ENCODE measurements at regions not wholly inside any gene's neighbourhood (a gene's known extent, or its start where the extent isn't known, plus 50 kb on each side); places are given as distances from the start of the nearest gene placed in this dataset.

DNA sequence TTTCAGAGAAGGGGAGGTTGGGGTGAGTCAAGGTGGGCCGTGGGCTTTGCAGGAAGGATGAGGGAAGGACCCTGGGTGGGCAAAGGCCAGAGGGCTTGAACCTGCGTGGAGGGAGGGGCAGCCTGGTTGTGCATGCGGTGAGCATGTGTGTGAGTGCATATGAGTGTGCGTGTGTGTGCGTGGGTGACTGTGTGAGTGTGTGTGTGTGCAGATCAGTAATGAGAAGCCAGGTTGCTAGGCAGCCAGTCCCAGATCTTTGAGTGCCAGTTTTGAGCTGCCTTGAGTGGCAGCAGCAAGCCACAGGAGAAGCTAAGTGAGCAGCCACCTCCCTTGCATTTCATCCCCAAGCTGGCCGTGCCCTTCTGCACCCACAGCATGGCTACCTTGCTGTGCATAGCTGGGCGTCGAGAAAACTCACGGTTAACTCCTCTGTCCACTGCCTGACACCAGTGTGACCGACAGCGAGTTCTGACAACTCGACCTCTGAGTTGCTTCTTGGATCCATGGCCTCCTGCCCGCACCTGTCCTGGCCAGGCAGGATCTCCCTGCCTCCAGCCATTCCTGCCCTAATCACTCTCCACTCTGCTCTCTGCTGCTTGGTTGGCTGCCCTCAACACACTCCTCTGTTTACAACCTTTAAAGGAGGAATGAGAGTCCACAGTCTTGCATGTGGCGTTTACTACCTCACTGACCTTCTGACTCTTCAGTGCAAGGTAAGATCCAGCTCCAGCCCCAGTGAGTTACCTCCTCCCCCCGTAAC is 775.4 kb downstream of the TYW1 start:
- ChIA-PET CTCF (no interaction called here), POLR2A (no interaction called here)
- DNase-seq (no peak), ATAC-seq (replicated peaks in 1 of 4) (no peak)
- no peak overlapping the region for H3K27ac ChIP-seq (ENCODE audit: low read length)
- H3K4me1 ChIP-seq (ENCODE audit: control insufficient read depth in 1 of 2, extremely low read depth in 1 of 2, insufficient read depth in 2 of 2, low read length in 2 of 2): no peaks in the 10 kb centered on the region
- H3K4me3 ChIP-seq (ENCODE audit: control insufficient read depth in 1 of 2, extremely low read depth in 1 of 2, low read length in 1 of 2): no peak overlapping the region
- no peaks in the 10 kb centered on the region for H3K36me3 ChIP-seq (ENCODE audit: control insufficient read depth in 2 of 2, extremely low read depth in 1 of 2, insufficient read depth in 1 of 2, low read length in 1 of 2)
- Mint-ChIP-seq H3K27me3 (no peaks in the 10 kb centered on the region), H3K27ac (no peak overlapping the region), H3K4me1 (no peaks in the 10 kb centered on the region), H3K9me3 (peaks cover 7 to 20% (median 13%) of the 10 kb centered on the region in 3 donors), H3K4me3 (no peak overlapping the region), H3K36me3 (no peaks in the 10 kb centered on the region)
- no peaks in the 10 kb centered on the region for H3K27me3 ChIP-seq (replicated peaks in 1 of 2; ENCODE audit: control insufficient read depth in 2 of 2, extremely low read depth in 1 of 2, insufficient read depth in 2 of 2, low read length in 1 of 2)
- H3K9me3 ChIP-seq: no peaks in the 10 kb centered on the region
- 81% methylated on average over 15 of the region's 15 CpGs for WGBS (ENCODE audit: insufficient coverage)

DNA sequence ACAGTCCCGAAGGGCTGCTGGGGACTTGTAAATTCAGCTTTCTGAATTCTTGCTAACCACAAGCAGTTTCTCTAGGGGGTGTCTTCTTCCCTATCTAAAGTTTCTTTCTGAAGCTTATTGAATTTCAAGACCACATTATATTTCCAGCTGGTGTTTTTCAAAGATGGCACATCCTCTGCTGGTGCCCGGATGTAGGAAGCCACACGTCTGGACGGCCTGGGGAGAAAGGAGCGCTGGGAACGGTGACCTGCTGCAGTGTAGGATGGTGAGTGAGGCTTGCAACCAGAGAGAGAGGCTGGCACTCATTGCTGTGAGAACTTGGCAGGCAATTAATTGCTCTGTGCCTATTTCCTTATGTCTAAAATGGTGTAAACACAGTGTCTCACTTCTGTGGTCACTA is 776.4 kb downstream of the TYW1 start:
- 72% methylated on average over 2 of the region's 6 CpGs for WGBS (ENCODE audit: insufficient coverage)
- H3K9me3 ChIP-seq: no peaks in the 10 kb centered on the region
- H3K27ac Mint-ChIP-seq: no peak overlapping the region
- no peak for ATAC-seq (replicated peaks in 1 of 4)
- peaks cover 2 to 20% (median 13%) of the 10 kb centered on the region in 3 donors for H3K9me3 Mint-ChIP-seq
- H3K4me1 Mint-ChIP-seq: no peaks in the 10 kb centered on the region
- H3K27ac ChIP-seq (ENCODE audit: low read length): no peak overlapping the region
- H3K36me3 Mint-ChIP-seq: no peaks in the 10 kb centered on the region
- no peak overlapping the region for H3K4me3 ChIP-seq (ENCODE audit: control insufficient read depth in 1 of 2, extremely low read depth in 1 of 2, low read length in 1 of 2)
- no peaks in the 10 kb centered on the region for H3K36me3 ChIP-seq (ENCODE audit: control insufficient read depth in 2 of 2, extremely low read depth in 1 of 2, insufficient read depth in 1 of 2, low read length in 1 of 2)
- no peaks in the 10 kb centered on the region for H3K4me1 ChIP-seq (ENCODE audit: control insufficient read depth in 1 of 2, extremely low read depth in 1 of 2, insufficient read depth in 2 of 2, low read length in 2 of 2)
- H3K27me3 ChIP-seq (replicated peaks in 1 of 2; ENCODE audit: control insufficient read depth in 2 of 2, extremely low read depth in 1 of 2, insufficient read depth in 2 of 2, low read length in 1 of 2): no peaks in the 10 kb centered on the region
- H3K4me3 Mint-ChIP-seq: no peak overlapping the region
- no peaks in the 10 kb centered on the region for H3K27me3 Mint-ChIP-seq
- ChIA-PET CTCF (interaction anchor here in 1 of 2 donors (0.6 kb wide), 1 partner anchor 12 kb away, joined by 6 read pairs; no protein-coding TSS in a partner anchor), POLR2A (no interaction called here)
- DNase-seq: no peak

DNA sequence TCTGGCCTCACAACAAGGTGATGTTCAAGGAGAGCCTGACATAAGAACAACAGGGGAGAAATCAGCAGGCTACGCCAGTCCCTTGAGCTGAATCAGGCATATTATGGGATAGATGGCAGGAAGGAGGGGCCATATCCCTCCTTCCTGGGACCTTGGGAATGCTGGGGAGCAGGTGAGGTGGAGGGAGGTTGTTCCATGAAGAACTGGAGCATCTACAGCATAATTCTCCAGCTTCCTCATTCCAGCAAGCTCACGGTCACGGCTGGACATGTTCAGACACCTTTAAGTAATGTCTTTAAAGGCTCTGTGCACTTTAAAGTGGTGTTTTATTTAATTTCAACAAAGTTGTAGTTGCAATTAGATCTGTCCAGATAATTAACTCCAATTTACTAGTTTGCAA is 780.5 kb downstream of the TYW1 start:
- peaks cover 7 to 25% (median 24%) of the 10 kb centered on the region in 3 donors for H3K9me3 Mint-ChIP-seq
- ATAC-seq (replicated peaks in 1 of 4): no peak
- no peaks in the 10 kb centered on the region for H3K4me1 ChIP-seq (ENCODE audit: control insufficient read depth in 1 of 2, extremely low read depth in 1 of 2, insufficient read depth in 2 of 2, low read length in 2 of 2)
- ChIA-PET CTCF (no interaction called here), POLR2A (no interaction called here)
- H3K27me3 ChIP-seq (replicated peaks in 1 of 2; ENCODE audit: control insufficient read depth in 2 of 2, extremely low read depth in 1 of 2, insufficient read depth in 2 of 2, low read length in 1 of 2): no peaks in the 10 kb centered on the region
- 82% methylated on average over 1 of the region's 3 CpGs for WGBS (ENCODE audit: insufficient coverage)
- H3K4me3 Mint-ChIP-seq: no peak overlapping the region
- H3K36me3 Mint-ChIP-seq: no peaks in the 10 kb centered on the region
- no peaks in the 10 kb centered on the region for H3K27me3 Mint-ChIP-seq
- H3K9me3 ChIP-seq: no peaks in the 10 kb centered on the region
- no peak overlapping the region for H3K4me3 ChIP-seq (ENCODE audit: control insufficient read depth in 1 of 2, extremely low read depth in 1 of 2, low read length in 1 of 2)
- no peak for DNase-seq
- no peak overlapping the region for H3K27ac Mint-ChIP-seq
- H3K4me1 Mint-ChIP-seq: no peaks in the 10 kb centered on the region
- H3K27ac ChIP-seq (ENCODE audit: low read length): no peak overlapping the region
- H3K36me3 ChIP-seq (ENCODE audit: control insufficient read depth in 2 of 2, extremely low read depth in 1 of 2, insufficient read depth in 1 of 2, low read length in 1 of 2): no peaks in the 10 kb centered on the region

DNA sequence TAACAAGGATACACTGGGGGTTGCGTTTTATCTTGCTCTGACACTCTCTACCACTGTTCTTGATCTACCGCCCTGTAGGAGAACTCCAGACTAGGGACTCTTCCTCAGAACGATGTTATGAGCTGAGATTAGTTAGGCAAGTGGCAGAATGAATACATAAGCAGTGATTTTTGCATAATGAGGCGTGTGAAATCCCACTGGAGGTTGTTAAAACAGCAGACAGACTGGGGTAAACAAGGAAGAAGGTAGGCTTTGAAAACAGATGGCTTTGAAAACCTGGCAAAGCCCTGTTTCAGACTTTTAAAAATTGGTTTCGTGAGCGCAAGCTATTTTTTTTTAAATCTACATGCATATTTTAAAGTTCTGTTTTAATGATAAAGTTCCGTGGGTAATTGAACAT is 785.2 kb downstream of the TYW1 start:
- Mint-ChIP-seq H3K4me1 (no peaks in the 10 kb centered on the region), H3K27ac (no peak overlapping the region), H3K27me3 (no peaks in the 10 kb centered on the region), H3K36me3 (no peaks in the 10 kb centered on the region), H3K9me3 (peaks cover 13 to 25% (median 14%) of the 10 kb centered on the region in 3 donors), H3K4me3 (no peak overlapping the region)
- Histone ChIP-seq H3K27ac (ENCODE audit: low read length) (no peak overlapping the region), H3K9me3 (no peaks in the 10 kb centered on the region), H3K4me1 (ENCODE audit: control insufficient read depth in 1 of 2, extremely low read depth in 1 of 2, insufficient read depth in 2 of 2, low read length in 2 of 2) (no peaks in the 10 kb centered on the region), H3K4me3 (ENCODE audit: control insufficient read depth in 1 of 2, extremely low read depth in 1 of 2, low read length in 1 of 2) (no peak overlapping the region), H3K27me3 (replicated peaks in 1 of 2; ENCODE audit: control insufficient read depth in 2 of 2, extremely low read depth in 1 of 2, insufficient read depth in 2 of 2, low read length in 1 of 2) (no peaks in the 10 kb centered on the region), H3K36me3 (ENCODE audit: control insufficient read depth in 2 of 2, extremely low read depth in 1 of 2, insufficient read depth in 1 of 2, low read length in 1 of 2) (no peaks in the 10 kb centered on the region)
- DNase-seq: no peak
- WGBS (ENCODE audit: insufficient coverage): 0% methylated on average over 1 of the region's 7 CpGs
- ATAC-seq (replicated peaks in 1 of 4): no peak
- ChIA-PET CTCF (no interaction called here), POLR2A (no interaction called here)

DNA sequence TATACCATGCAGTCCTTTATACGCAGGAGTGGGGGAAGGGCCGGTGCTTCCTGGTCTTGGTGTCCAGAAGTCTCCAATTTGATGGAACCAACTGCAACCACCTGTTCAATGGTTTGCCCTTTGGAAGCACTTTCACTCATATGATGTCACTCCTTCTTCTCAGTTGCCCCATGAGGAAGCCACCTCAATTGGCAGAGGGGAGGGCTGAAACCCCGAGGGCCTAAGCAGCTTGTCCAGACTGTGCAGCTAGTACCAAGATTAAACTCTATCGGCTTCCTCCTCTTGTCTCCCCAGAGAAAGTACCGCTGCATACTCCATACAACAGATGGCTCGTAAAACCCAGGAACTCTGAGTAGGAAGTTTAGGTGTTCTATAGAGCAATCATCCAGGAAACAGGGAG is 789.4 kb downstream of the TYW1 start:
- DNase-seq (no peak), ATAC-seq (replicated peaks in 1 of 4) (no peak)
- ChIA-PET CTCF (no interaction called here), POLR2A (no interaction called here)
- Histone ChIP-seq H3K27me3 (replicated peaks in 1 of 2; ENCODE audit: control insufficient read depth in 2 of 2, extremely low read depth in 1 of 2, insufficient read depth in 2 of 2, low read length in 1 of 2) (peaks cover 0 to 3% of the 10 kb centered on the region in 2 experiments), H3K36me3 (ENCODE audit: control insufficient read depth in 2 of 2, extremely low read depth in 1 of 2, insufficient read depth in 1 of 2, low read length in 1 of 2) (no peaks in the 10 kb centered on the region), H3K4me3 (ENCODE audit: control insufficient read depth in 1 of 2, extremely low read depth in 1 of 2, low read length in 1 of 2) (no peak overlapping the region), H3K4me1 (ENCODE audit: control insufficient read depth in 1 of 2, extremely low read depth in 1 of 2, insufficient read depth in 2 of 2, low read length in 2 of 2) (no peaks in the 10 kb centered on the region), H3K27ac (ENCODE audit: low read length) (no peak overlapping the region), H3K9me3 (no peaks in the 10 kb centered on the region)
- Mint-ChIP-seq H3K4me1 (no peaks in the 10 kb centered on the region), H3K36me3 (no peaks in the 10 kb centered on the region), H3K27ac (no peak overlapping the region), H3K9me3 (peaks cover 15 to 21% (median 15%) of the 10 kb centered on the region in 3 donors), H3K27me3 (no peaks in the 10 kb centered on the region), H3K4me3 (no peak overlapping the region)
- WGBS (ENCODE audit: insufficient coverage): 75% methylated on average over 2 of the region's 6 CpGs

DNA sequence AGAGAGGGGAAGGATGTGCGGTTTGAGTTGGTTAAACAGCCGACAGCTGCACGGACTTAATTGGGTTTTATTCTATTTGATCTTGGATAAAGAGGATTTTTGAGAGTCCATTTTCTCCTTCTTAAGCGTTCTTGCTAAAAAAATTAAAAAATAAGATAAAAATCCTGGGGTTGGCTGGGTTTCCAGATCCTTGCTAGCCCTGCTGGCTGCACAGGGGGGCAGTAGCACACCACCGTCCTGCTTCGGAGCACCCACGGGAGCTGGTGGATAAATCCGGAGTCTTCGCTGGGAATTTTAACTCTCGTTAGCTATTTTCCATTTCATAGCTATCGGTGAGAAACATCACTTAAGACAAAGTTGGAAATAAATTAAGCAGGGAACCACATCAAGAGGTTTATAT is 792.0 kb downstream of the TYW1 start:
- CTCF ChIA-PET: no interaction called here
- no peaks in the 10 kb centered on the region for H3K36me3 Mint-ChIP-seq
- Histone ChIP-seq H3K27me3 (replicated peaks in 1 of 2; ENCODE audit: control insufficient read depth in 2 of 2, extremely low read depth in 1 of 2, insufficient read depth in 2 of 2, low read length in 1 of 2) (peaks cover 0 to 3% of the 10 kb centered on the region in 2 experiments), H3K4me1 (ENCODE audit: control insufficient read depth in 1 of 2, extremely low read depth in 1 of 2, insufficient read depth in 2 of 2, low read length in 2 of 2) (no peaks in the 10 kb centered on the region), H3K9me3 (no peaks in the 10 kb centered on the region), H3K4me3 (ENCODE audit: control insufficient read depth in 1 of 2, extremely low read depth in 1 of 2, low read length in 1 of 2) (no peak overlapping the region), H3K27ac (ENCODE audit: low read length) (no peak overlapping the region), H3K36me3 (ENCODE audit: control insufficient read depth in 2 of 2, extremely low read depth in 1 of 2, insufficient read depth in 1 of 2, low read length in 1 of 2) (no peaks in the 10 kb centered on the region)
- H3K4me3 Mint-ChIP-seq: no peak overlapping the region
- WGBS (ENCODE audit: insufficient coverage): 83% methylated on average over 8 of the region's 11 CpGs
- no peaks in the 10 kb centered on the region for H3K4me1 Mint-ChIP-seq
- no peak overlapping the region for H3K27ac Mint-ChIP-seq
- H3K9me3 Mint-ChIP-seq: peaks cover 16 to 22% (median 17%) of the 10 kb centered on the region in 3 donors
- H3K27me3 Mint-ChIP-seq: no peaks in the 10 kb centered on the region
- ATAC-seq (replicated peaks in 1 of 4) (no peak), DNase-seq (no peak)
- POLR2A ChIA-PET: no interaction called here

DNA sequence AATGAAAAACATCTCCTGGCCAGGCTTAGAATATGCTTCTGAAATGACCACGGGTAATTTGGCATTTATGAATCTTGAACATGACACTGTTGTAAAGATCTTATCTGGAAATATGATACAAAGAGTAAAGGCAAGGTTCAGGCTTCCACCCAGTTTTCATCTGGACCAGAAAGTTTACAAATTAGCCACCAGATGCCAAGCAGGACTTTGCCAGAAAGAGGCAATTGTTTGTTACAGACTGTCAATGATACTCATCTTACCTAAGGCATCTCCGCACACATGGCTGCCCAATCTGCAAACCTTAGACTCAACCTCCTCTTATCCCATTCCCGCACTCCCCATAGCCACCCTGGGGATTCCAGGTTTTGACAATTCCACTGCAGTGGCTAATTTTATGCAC is 795.3 kb downstream of the TYW1 start:
- Mint-ChIP-seq H3K27me3 (no peaks in the 10 kb centered on the region), H3K27ac (no peak overlapping the region), H3K9me3 (peaks cover 12 to 22% (median 18%) of the 10 kb centered on the region in 3 donors), H3K4me3 (no peak overlapping the region), H3K36me3 (no peaks in the 10 kb centered on the region), H3K4me1 (no peaks in the 10 kb centered on the region)
- Histone ChIP-seq H3K9me3 (no peaks in the 10 kb centered on the region), H3K4me1 (ENCODE audit: control insufficient read depth in 1 of 2, extremely low read depth in 1 of 2, insufficient read depth in 2 of 2, low read length in 2 of 2) (no peaks in the 10 kb centered on the region), H3K27me3 (replicated peaks in 1 of 2; ENCODE audit: control insufficient read depth in 2 of 2, extremely low read depth in 1 of 2, insufficient read depth in 2 of 2, low read length in 1 of 2) (peaks cover 0 to 3% of the 10 kb centered on the region in 2 experiments), H3K4me3 (ENCODE audit: control insufficient read depth in 1 of 2, extremely low read depth in 1 of 2, low read length in 1 of 2) (no peak overlapping the region), H3K36me3 (ENCODE audit: control insufficient read depth in 2 of 2, extremely low read depth in 1 of 2, insufficient read depth in 1 of 2, low read length in 1 of 2) (no peaks in the 10 kb centered on the region), H3K27ac (ENCODE audit: low read length) (no peak overlapping the region)
- POLR2A ChIA-PET: no interaction called here
- DNase-seq (no peak), ATAC-seq (replicated peaks in 1 of 4) (no peak)
- CTCF ChIA-PET: no interaction called here
- 100% methylated on average over 1 of the region's 3 CpGs for WGBS (ENCODE audit: insufficient coverage)
